Activated CD4-positive, alpha-beta T cell treated with anti-CD3 and anti-CD28 coated beads, Interleukin-2, amount 10 ng/mL, durations not matched to agents 24 days and 14 days (primary cell): ENCODE measurements at regions not wholly inside any gene's neighbourhood (a gene's known extent, or its start where the extent isn't known, plus 50 kb on each side); places are given as distances from the start of the nearest gene placed in this dataset.
A peak's percentile ranks its signal among the peaks of the same experiment; 100 is the strongest.
"Not testable (repeated sequence)": the region's sequence is repeated elsewhere in the genome, so short reads cannot be mapped to it uniquely, and the experiment has no call there.

Experiments used
- DNase-seq: peaks from one replicate; pipeline ENCODE4 v3.0.0; 2022
- H3K27ac Mint-ChIP-seq: one replicate; pipeline ENCODE4 v1.8.0; 2022; ENCODE audit warnings: mild to moderate bottlenecking, mixed read lengths
- H3K27me3 Mint-ChIP-seq: one replicate; pipeline ENCODE4 v1.8.0; 2022; ENCODE audit warnings: mixed read lengths
- H3K36me3 Mint-ChIP-seq: one replicate; pipeline ENCODE4 v1.8.0; 2022; ENCODE audit warnings: low read depth, mild to moderate bottlenecking, mixed read lengths
- H3K4me1 Mint-ChIP-seq: one replicate; pipeline ENCODE4 v1.8.0; 2021; ENCODE audit warnings: mixed read lengths
- H3K4me3 Mint-ChIP-seq: one replicate; pipeline ENCODE4 v1.8.0; 2022; ENCODE audit warnings: mild to moderate bottlenecking, moderate library complexity, mixed read lengths
- H3K9me3 Mint-ChIP-seq: one replicate; pipeline ENCODE4 v1.8.0; 2021; ENCODE audit warnings: mixed read lengths
- intact Hi-C: fragments of 100-400 bp; cut with micrococcal nuclease; formaldehyde crosslinking; loops from one replicate; pipeline ENCODE4 v1.15.1; 2023

DNA sequence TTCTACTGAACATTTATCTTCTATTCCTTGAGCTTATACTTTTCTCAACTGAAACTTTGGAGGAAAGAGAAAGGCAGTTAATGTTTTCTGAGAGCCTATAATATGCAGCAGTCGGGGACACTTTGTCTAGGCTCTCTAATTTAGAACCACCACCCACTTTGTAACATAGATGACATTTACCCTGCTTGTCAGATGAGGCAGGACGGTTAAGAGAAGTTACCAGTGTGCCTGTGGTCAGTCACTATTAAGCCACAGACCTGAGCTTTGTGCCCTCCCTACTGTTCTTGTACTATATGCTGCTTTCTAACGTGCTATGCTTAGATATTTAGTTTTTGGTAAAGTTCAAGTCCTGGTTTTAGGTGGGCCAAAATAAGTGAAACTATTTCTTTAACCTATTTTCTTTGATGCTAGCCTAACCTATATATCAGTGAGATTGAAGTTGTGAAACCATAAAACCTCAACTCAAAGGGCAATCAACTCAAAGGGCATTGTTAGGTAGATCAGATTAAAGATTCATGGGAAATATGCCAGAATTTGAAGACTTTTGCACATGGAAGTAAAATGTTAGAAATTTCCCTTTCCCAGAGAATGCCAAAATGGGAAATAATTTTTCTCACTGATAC, 156.5 kb upstream of the AGR3 start:
- intact Hi-C loops: no loop called here
- Mint-ChIP-seq H3K4me1 (peaks cover 14% of the 10 kb centered on the region), H3K4me3 (no peak overlapping the region)

DNA sequence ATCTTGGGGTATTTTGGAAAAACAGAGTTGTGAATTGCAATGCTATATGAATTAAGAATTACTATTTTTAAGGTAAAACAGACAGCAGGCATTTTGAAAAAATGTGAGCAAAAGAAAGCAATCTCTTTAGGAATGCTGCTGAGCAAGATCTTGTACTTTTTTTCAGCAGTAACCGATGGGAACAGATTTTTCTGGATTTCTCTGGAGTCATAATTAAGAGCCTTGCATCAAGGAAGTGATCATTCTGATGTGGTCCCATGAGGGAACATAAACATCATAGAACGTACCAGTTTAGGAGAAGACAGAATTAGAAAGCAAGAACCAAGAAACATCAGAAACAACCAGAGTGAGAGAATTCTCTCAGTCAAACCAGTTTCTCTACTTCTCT, 157.0 kb upstream of the AGR3 start:
- no peak for DNase-seq
- H3K27ac Mint-ChIP-seq: no peak overlapping the region
- H3K4me3 Mint-ChIP-seq: no peak overlapping the region
- H3K4me1 Mint-ChIP-seq: peaks cover 18% of the 10 kb centered on the region
- peaks cover 12% of the 10 kb centered on the region for H3K27me3 Mint-ChIP-seq
- intact Hi-C loops: no loop called here
- no peaks in the 10 kb centered on the region for H3K36me3 Mint-ChIP-seq
- H3K9me3 Mint-ChIP-seq: peaks cover 4% of the 10 kb centered on the region

More for the DNA sequence above, 156.5 kb upstream of the AGR3 start:
- no peaks in the 10 kb centered on the region for H3K36me3 Mint-ChIP-seq
- H3K27ac Mint-ChIP-seq: no peak overlapping the region
- H3K27me3 Mint-ChIP-seq: peaks cover 12% of the 10 kb centered on the region
- H3K9me3 Mint-ChIP-seq: peaks cover 4% of the 10 kb centered on the region
- DNase-seq: no peak

DNA sequence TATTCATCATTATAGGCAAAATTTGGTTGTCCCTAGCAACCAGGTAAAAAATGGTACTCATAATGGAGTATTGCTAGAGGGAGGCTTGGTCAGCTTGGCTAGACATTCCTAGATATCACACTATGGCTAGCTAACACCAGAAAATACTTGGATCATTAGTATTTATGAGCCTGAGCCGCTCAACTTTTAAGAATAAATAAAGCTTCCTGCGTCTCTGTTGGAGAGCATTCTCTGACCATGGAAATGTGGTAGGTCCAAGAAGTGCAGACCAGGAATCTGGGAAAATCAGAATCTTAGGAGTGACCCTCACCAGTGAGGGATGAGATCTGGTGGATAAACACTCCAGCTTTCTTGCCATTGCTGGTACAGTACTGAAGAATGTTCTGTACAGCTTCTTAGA, 157.6 kb upstream of the AGR3 start:
- intact Hi-C loops: no loop called here
- peaks cover 12% of the 10 kb centered on the region for H3K27me3 Mint-ChIP-seq

DNA sequence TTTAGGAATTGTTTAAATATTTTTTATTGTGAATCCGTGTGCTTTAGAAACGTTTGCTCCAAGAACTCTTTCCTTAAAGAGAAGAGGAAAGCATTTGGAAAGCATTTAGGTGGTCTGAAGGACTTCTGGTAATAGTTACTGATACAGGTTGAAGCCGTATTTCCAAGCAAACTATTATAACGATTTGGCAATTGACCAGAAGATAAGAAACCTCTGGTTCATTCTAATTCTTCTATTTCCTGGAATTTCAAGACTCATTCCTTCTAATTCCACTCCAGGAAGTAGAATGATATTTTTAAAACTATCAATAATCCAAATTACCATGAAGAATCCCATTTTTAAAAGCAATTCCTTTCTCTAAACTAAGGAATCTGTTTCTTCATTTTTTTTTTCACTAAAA, 158.9 kb upstream of the AGR3 start:
- intact Hi-C loops: loop anchor here (5.0 to 10.0 kb wide), 2 partner anchors 97 to 194 kb away; no protein-coding TSS in a partner anchor
- no peak overlapping the region for H3K27ac Mint-ChIP-seq
- DNase-seq: no peak
- peaks cover 26% of the 10 kb centered on the region for H3K4me1 Mint-ChIP-seq
- H3K9me3 Mint-ChIP-seq: peaks cover 7% of the 10 kb centered on the region
- H3K27me3 Mint-ChIP-seq: peaks cover 12% of the 10 kb centered on the region
- H3K36me3 Mint-ChIP-seq: no peaks in the 10 kb centered on the region
- H3K4me3 Mint-ChIP-seq: no peak overlapping the region

More for the DNA sequence above, 157.6 kb upstream of the AGR3 start:
- no peaks in the 10 kb centered on the region for H3K36me3 Mint-ChIP-seq
- no peak overlapping the region for H3K4me3 Mint-ChIP-seq
- H3K9me3 Mint-ChIP-seq: peaks cover 4% of the 10 kb centered on the region
- no peak for DNase-seq
- H3K27ac Mint-ChIP-seq: no peak overlapping the region
- H3K4me1 Mint-ChIP-seq: peaks cover 19% of the 10 kb centered on the region

DNA sequence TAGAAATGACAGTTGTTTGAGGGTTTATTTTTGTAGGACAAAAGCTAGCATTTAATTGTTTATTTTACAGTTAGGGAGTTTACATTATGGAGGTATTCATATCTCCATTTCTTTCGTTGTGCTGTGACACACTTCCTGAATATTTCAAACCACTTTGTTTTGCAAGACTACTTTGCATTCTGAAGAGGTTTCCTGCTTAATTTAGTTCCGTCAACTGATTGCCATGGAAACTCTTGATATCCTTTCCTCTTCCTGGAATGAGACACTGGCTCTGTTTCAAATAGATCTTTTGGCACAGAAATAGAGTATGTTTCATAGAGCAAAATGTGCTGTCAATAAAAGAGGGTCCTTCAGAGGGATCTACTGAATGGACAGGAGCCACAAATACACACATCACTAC, 159.5 kb upstream of the AGR3 start:
- no peak for DNase-seq
- peak overlapping the region; percentile 54 for H3K27ac Mint-ChIP-seq
- intact Hi-C loops: loop anchor here (5.0 to 10.0 kb wide), 2 partner anchors 96 to 193 kb away; no protein-coding TSS in a partner anchor
- H3K36me3 Mint-ChIP-seq: no peaks in the 10 kb centered on the region
- H3K4me1 Mint-ChIP-seq: peaks cover 26% of the 10 kb centered on the region
- peaks cover 7% of the 10 kb centered on the region for H3K9me3 Mint-ChIP-seq
- no peak overlapping the region for H3K4me3 Mint-ChIP-seq
- peaks cover 12% of the 10 kb centered on the region for H3K27me3 Mint-ChIP-seq

DNA sequence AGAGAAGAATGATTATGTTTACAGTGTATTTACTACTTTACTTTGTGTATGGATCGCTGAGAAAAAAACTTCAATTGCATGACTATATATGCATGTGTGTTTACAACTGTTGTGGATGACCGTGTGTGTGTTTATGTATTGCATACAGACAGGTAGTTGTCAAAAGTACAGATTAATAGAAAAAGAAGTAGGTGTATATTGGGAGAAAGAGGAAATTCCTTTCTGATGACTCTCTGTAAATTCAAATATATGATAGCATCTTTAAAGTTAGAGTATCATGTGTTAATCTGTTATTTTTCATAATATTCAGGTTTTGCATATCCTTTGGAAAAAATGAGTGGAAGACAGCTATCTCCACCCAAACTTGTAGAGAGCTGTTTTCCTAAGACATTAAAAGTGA, 160.4 kb upstream of the AGR3 start:
- Mint-ChIP-seq H3K4me3 (no peak overlapping the region), H3K9me3 (peaks cover 7% of the 10 kb centered on the region), H3K27ac (no peak overlapping the region), H3K4me1 (peaks cover 26% of the 10 kb centered on the region), H3K27me3 (peaks cover 10% of the 10 kb centered on the region), H3K36me3 (no peaks in the 10 kb centered on the region)
- DNase-seq: no peak
- intact Hi-C loops: loop anchor here (5.0 to 10.0 kb wide), 2 partner anchors 95 to 193 kb away; no protein-coding TSS in a partner anchor

DNA sequence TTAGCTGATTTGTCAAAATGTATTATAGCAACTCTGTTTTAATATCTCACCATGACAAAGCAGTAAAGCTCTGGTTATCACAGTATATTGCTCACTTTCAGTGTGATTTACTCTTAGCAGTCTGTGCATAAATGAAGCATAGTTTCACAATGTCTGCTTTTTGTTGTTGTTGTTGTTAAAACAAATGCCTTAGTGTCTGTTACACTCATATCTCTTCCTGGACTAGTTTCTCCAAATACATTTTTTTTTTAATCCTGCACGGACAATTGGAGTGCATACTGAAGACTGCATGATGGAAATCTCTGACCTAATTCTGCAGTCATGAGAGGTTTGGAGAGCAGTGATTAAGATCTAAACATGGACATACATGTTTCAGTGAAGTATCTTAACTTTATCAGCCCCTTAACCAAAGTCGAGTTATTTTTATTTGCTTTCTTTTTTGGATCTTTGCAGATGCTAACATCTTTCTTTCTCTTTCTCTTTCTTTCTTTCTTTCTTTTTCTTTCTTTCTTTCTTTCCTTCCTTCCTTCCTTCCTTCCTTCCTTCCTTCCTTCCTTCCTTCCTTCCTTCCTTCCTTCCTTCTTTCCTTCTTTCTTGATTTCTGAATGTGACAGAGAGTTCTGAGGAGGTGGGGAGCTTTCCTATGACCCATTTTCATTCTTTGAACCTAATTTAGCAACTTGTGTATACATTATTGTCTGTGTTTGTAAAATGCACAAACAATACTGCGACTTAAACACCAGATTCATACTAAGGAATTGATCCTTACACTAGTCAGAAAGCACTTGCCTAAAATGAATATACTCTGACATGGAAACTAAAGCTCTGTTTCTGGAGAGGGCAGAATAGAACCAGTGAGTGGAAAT, 161.5 kb upstream of the AGR3 start:
- intact Hi-C loops: loop anchor here (5.0 to 10.0 kb wide), 2 partner anchors 94 to 192 kb away; no protein-coding TSS in a partner anchor
- H3K36me3 Mint-ChIP-seq: peaks cover 2% of the 10 kb centered on the region
- no peak overlapping the region for H3K27ac Mint-ChIP-seq
- no peak for DNase-seq
- H3K4me1 Mint-ChIP-seq: peaks cover 25% of the 10 kb centered on the region
- peaks cover 4% of the 10 kb centered on the region for H3K27me3 Mint-ChIP-seq
- H3K4me3 Mint-ChIP-seq: no peak overlapping the region
- peaks cover 11% of the 10 kb centered on the region for H3K9me3 Mint-ChIP-seq

DNA sequence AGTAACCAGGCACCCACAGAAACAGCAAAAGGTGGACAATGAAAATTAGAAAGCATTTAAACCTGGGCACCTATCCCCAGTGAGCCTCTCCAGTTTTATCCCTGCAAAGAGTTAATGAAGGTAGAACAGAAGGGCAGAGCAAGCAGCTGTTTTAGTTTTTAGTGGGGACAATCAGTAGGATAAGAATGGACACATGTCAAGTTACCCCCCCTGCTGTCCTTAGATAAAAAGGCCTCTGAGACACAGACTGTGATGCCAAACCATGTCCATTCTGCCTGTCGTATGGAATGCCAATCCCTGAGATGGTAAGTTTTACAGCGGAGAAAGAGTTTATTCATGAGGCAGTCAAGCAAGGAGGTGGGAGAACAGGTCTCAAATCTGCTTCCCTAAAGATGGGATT, 162.6 kb upstream of the AGR3 start:
- Mint-ChIP-seq H3K4me1 (peaks cover 25% of the 10 kb centered on the region), H3K9me3 (peaks cover 11% of the 10 kb centered on the region), H3K36me3 (peaks cover 2% of the 10 kb centered on the region), H3K27me3 (peaks cover 4% of the 10 kb centered on the region), H3K4me3 (no peak overlapping the region), H3K27ac (no peak overlapping the region)
- intact Hi-C loops: loop anchor here (5.0 to 10.0 kb wide), 2 partner anchors 93 to 190 kb away; no protein-coding TSS in a partner anchor
- no peak for DNase-seq

DNA sequence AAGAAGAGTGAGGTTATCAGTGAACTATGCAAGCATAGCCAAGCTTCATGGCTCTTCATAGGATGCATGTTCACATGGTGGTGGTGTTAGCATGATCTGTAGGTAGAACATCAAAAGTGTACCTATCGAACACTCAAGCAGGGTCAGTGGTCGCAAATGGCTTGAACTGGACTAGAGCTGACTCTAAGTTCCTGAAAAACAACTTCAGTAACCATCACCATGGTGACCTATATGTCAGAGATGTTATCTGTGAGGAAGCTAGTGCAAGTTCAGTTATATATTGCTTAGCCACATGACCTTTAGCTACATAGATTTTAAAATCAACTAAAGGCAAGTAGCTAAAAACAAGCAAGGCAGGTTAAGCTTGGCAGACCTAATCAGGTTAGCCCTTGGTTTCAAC, 163.1 kb upstream of the AGR3 start:
- peaks cover 2% of the 10 kb centered on the region for H3K36me3 Mint-ChIP-seq
- peaks cover 25% of the 10 kb centered on the region for H3K4me1 Mint-ChIP-seq
- no peak for DNase-seq
- peaks cover 4% of the 10 kb centered on the region for H3K27me3 Mint-ChIP-seq
- peaks cover 11% of the 10 kb centered on the region for H3K9me3 Mint-ChIP-seq
- intact Hi-C loops: loop anchor here (5.0 to 10.0 kb wide), 2 partner anchors 92 to 190 kb away; no protein-coding TSS in a partner anchor
- H3K27ac Mint-ChIP-seq: no peak overlapping the region
- no peak overlapping the region for H3K4me3 Mint-ChIP-seq

DNA sequence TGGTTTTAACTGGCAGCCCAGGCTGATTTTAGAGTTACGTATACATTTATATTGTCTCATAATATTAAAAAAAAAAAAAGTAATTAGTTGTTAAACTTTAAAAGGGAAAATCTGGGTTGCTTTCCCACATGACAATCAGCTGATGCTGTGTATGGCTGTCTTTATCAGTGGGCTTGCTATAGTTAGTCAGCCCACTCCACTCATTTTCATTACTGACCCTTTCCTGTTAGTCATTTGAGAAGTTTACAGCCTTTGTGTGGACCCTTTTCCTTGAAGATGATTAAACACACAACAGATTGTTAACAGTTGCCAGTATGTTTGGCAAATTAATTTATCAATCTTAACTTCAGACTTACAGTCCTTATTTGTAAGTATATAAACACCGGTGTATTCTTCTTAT, 164.5 kb upstream of the AGR3 start:
- Mint-ChIP-seq H3K27ac (no peak overlapping the region), H3K36me3 (peaks cover 2% of the 10 kb centered on the region), H3K4me1 (peaks cover 22% of the 10 kb centered on the region), H3K27me3 (no peaks in the 10 kb centered on the region), H3K9me3 (peaks cover 7% of the 10 kb centered on the region), H3K4me3 (no peak overlapping the region)
- no peak for DNase-seq
- intact Hi-C loops: loop anchor here (10.0 kb wide), 1 partner anchor 189 kb away; no protein-coding TSS in a partner anchor

DNA sequence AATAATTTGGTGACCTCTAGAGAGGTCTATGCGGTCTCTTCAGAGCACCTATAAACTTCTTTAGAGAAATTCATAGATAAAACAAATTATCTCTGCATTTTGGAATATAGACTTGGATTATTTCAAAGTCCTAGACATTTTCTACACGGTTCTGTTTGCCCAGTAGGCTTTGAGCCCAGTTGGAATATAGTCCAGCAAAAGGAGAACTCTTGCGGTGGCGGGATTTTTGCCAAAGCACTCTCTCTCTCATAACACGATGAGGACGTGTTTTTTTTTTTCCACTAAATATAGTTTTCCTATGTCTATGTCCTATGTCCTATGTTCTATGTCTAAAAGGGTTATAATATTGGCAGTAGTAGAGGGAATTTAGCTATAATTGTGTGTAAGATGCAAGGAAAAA, 164.9 kb upstream of the AGR3 start:
- H3K4me1 Mint-ChIP-seq: peaks cover 19% of the 10 kb centered on the region
- H3K4me3 Mint-ChIP-seq: no peak overlapping the region
- peaks cover 2% of the 10 kb centered on the region for H3K36me3 Mint-ChIP-seq
- DNase-seq: no peak
- intact Hi-C loops: loop anchor here (10.0 kb wide), 1 partner anchor 188 kb away; no protein-coding TSS in a partner anchor
- peaks cover 8% of the 10 kb centered on the region for H3K9me3 Mint-ChIP-seq
- H3K27me3 Mint-ChIP-seq: no peaks in the 10 kb centered on the region
- H3K27ac Mint-ChIP-seq: no peak overlapping the region

DNA sequence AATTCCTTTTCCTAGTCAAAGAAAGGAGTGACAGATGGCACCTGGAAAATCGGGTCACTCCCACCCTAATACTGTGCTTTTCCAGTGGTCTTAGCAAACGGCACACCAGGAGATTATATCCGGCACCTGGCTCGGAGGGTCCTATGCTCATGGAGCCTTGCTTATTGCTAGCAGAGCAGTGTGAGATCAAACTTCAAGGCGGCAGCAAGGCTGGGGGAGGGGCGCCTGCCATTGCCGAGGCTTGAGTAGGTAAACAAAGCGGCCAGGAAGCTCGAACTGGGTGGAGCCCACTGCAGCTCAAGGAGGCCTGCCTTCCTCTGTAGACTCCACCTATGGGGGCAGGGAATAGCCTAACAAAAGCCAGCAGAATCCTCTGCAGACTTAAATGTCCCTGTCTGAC, 171.4 kb upstream of the AGR3 start:
- H3K27ac Mint-ChIP-seq, H3K27me3 Mint-ChIP-seq, H3K4me3 Mint-ChIP-seq, H3K36me3 Mint-ChIP-seq, DNase-seq, intact Hi-C loops: not testable (repeated sequence)
- Mint-ChIP-seq H3K9me3 (peaks cover 23% of the 10 kb centered on the region), H3K4me1 (peaks cover 10% of the 10 kb centered on the region)

DNA sequence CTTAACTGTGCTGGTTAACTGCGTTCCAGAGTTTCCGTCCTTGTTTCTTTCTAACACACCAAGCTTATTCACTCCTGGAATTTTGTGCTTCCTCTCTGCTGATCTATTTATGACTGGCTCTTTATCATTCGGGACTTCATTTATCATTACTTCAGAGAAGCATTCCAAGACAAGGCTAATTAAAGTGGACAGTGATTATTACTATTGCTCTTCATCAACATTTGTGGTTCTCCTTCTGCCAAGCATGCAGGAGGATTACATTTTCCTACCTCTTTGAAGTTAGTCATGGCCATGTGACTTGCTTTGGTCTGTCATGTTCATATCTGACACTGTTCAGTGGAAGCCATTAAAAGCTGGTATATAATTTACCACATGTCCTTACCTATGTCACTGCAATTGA, 172.4 kb upstream of the AGR3 start:
- H3K4me1 Mint-ChIP-seq: peaks cover 15% of the 10 kb centered on the region
- no peak for DNase-seq
- H3K27ac Mint-ChIP-seq: no peak overlapping the region
- no peak overlapping the region for H3K4me3 Mint-ChIP-seq
- peaks cover 23% of the 10 kb centered on the region for H3K9me3 Mint-ChIP-seq
- H3K36me3 Mint-ChIP-seq: peaks cover 3% of the 10 kb centered on the region
- no peaks in the 10 kb centered on the region for H3K27me3 Mint-ChIP-seq
- intact Hi-C loops: no loop called here

DNA sequence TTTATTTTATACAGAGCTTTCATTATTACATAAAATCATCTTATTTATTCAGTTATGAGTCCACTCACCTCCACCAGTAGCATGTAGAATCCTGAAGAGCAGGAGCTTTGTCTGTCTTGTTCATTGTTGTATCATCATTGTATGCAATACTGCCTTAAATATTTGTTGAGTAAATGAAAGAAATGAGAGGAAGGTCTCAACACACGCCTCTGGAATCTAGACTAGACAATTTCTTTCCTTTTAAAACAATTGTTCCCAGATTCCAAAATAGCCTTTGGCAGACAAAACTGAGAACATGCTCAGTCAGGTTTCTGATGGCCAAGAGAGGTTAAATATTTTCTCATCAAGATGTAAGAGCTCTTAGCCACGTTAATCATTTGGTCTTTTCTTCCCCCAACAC, 173.1 kb upstream of the AGR3 start:
- H3K4me1 Mint-ChIP-seq: peaks cover 15% of the 10 kb centered on the region
- DNase-seq: no peak
- intact Hi-C loops: loop anchor here (5.0 kb wide), 1 partner anchor 102 kb away; no protein-coding TSS in a partner anchor
- peaks cover 3% of the 10 kb centered on the region for H3K36me3 Mint-ChIP-seq
- no peaks in the 10 kb centered on the region for H3K27me3 Mint-ChIP-seq
- no peak overlapping the region for H3K27ac Mint-ChIP-seq
- peaks cover 23% of the 10 kb centered on the region for H3K9me3 Mint-ChIP-seq
- H3K4me3 Mint-ChIP-seq: no peak overlapping the region
